Endothelial cell of umbilical vein (primary cell): ENCODE measurements at regions not wholly inside any gene's neighbourhood (a gene's known extent, or its start where the extent isn't known, plus 50 kb on each side); places are given as distances from the start of the nearest gene placed in this dataset.

ENCODE experiments used
- BruUV-seq: library from RNA; stranded (reverse); fragments of 400-500 nt; replicated peaks from 2 replicates; lab custom pipeline; 2021; lab: Mats Ljungman, UMichigan
- CTCF ChIA-PET: fragments of 300-600, 350-600 bp; sonication (Branson Sonifier 250); formaldehyde crosslinking; loops from one replicate; lab custom pipeline; 2021; ENCODE audit warnings: antibody characterized with exemption, inconsistent platforms; lab: Charles Lee
- POLR2A ChIA-PET: fragments of 300-600, 350-600 bp; sonication (Branson Sonifier 250); formaldehyde crosslinking; loops from one replicate; lab custom pipeline; 2021; ENCODE audit warnings: antibody characterized with exemption, inconsistent platforms; lab: Charles Lee
- DNase-seq: peaks from one replicate; pipeline ENCODE4 v3.0.0-alpha.2; 2011; ENCODE audit warnings: low read depth, low spot score
- FAIRE-seq: peaks from 2 replicates; lab custom pipeline; 2011; peaks lifted over from hg19 to GRCh38; lab: Jason Lieb, UNC
- H2AFZ ChIP-seq: 2 replicates; pipeline ENCODE4 v1.6.0; 2012; ENCODE audit warnings: low read depth, low read length, control low read depth, inconsistent platforms
- H3K27ac ChIP-seq: 2 replicates; pipeline ENCODE4 v1.5.1; 2011; ENCODE audit warnings: low read depth, mild to moderate bottlenecking, control low read depth, low read length, moderate library complexity; ENCODE audit not compliant: insufficient read depth
- H3K27me3 ChIP-seq, 2 experiments: 2 replicates each; pipeline versions ENCODE4 v1.6.0 to v1.6.1; 2011; ENCODE audit warnings: low read length in 2 of 2, mixed read lengths in 1 of 2; ENCODE audit not compliant: control insufficient read depth in 2 of 2, insufficient read depth in 2 of 2
- H3K36me3 ChIP-seq, 2 experiments: 2 replicates in 1 of 2; 3 replicates in 1 of 2; pipeline ENCODE4 v1.5.1; 2011; ENCODE audit warnings: low read length in 2 of 2, mild to moderate bottlenecking in 1 of 2, moderate library complexity in 1 of 2; ENCODE audit not compliant: control insufficient read depth in 2 of 2, insufficient read depth in 2 of 2; ENCODE audit errors: extremely low read depth in 1 of 2
- H3K4me1 ChIP-seq: 3 replicates; pipeline ENCODE4 v1.5.1; 2011; ENCODE audit warnings: mild to moderate bottlenecking, low read length; ENCODE audit not compliant: control insufficient read depth, insufficient read depth; ENCODE audit errors: extremely low read depth
- H3K4me2 ChIP-seq: 2 replicates; pipeline ENCODE4 v1.6.1; 2011; ENCODE audit warnings: low read length, control low read depth, mixed read lengths; ENCODE audit not compliant: insufficient read depth
- H3K4me3 ChIP-seq, 3 experiments: fragments of 200-600 bp in 1 of 3; sonication (generic), shearing (Covaris generic) in 1 of 3; replicated peaks in 1 of 3; 2 replicates each; pipeline ENCODE4 v1.5.1; 2011 to 2016; ENCODE audit warnings: control low read depth in 3 of 3, low read length in 3 of 3, mild to moderate bottlenecking in 2 of 3, inconsistent platforms in 1 of 3, low read depth in 1 of 3, moderate library complexity in 1 of 3; ENCODE audit not compliant: insufficient read depth in 1 of 3
- H3K79me2 ChIP-seq: 2 replicates; pipeline ENCODE4 v1.6.0; 2012; ENCODE audit warnings: low read length, inconsistent platforms; ENCODE audit not compliant: control insufficient read depth, insufficient read depth
- H3K9ac ChIP-seq: replicated peaks from 2 replicates; pipeline ENCODE3; 2011; ENCODE audit warnings: low read length, control low read depth; ENCODE audit not compliant: insufficient read depth; ENCODE audit errors: extremely low read depth
- H3K9me1 ChIP-seq: replicated peaks from 3 replicates; pipeline ENCODE4 v1.6.0; 2011; ENCODE audit warnings: mild to moderate bottlenecking, low read length; ENCODE audit not compliant: control insufficient read depth, insufficient read depth; ENCODE audit errors: extremely low read depth
- H3K9me3 ChIP-seq: replicated peaks from 2 replicates; pipeline ENCODE4 v1.5.1; 2012; ENCODE audit warnings: low read length, inconsistent platforms; ENCODE audit not compliant: control insufficient read depth, insufficient read depth
- H4K20me1 ChIP-seq: replicated peaks from 2 replicates; pipeline ENCODE3; 2011; ENCODE audit warnings: mild to moderate bottlenecking, low read length; ENCODE audit not compliant: control insufficient read depth, insufficient read depth; ENCODE audit errors: extremely low read depth
- CTCF ChIP-seq, 2 donors: IDR thresholded peaks; 1 replicate in 1 of 2; 2 replicates in 1 of 2; pipeline ENCODE4 v1.5.1; 2011; ENCODE audit warnings: low read length in 2 of 2, mild to moderate bottlenecking in 2 of 2, moderate library complexity in 2 of 2, control low read depth in 1 of 2, inconsistent platforms in 1 of 2, low read depth in 1 of 2; ENCODE audit not compliant: insufficient read depth in 1 of 2; ENCODE audit errors: extremely low read depth in 1 of 2
- EZH2 ChIP-seq: IDR thresholded peaks from 2 replicates; pipeline ENCODE4 v1.6.1; 2012; ENCODE audit warnings: borderline replicate concordance, low read depth, mild to moderate bottlenecking, moderate library complexity, low read length, inconsistent platforms; ENCODE audit not compliant: severe bottlenecking
- FOS ChIP-seq: IDR thresholded peaks from 2 replicates; pipeline ENCODE4 v1.6.1; 2011; ENCODE audit warnings: mild to moderate bottlenecking, low read length, moderate library complexity, borderline replicate concordance; ENCODE audit not compliant: insufficient read depth
- GATA2 ChIP-seq: IDR thresholded peaks from 2 replicates; pipeline ENCODE4 v1.7.0; 2011; ENCODE audit warnings: low read depth, mild to moderate bottlenecking, moderate library complexity, mixed read lengths, low read length; ENCODE audit not compliant: insufficient read length, insufficient read depth
- JUN ChIP-seq: IDR thresholded peaks from 2 replicates; pipeline ENCODE4 v1.6.1; 2011; ENCODE audit warnings: borderline replicate concordance, low read depth; ENCODE audit not compliant: insufficient read length, insufficient read depth
- MAX ChIP-seq: IDR thresholded peaks from 2 replicates; pipeline ENCODE4 v1.6.1; 2011; ENCODE audit not compliant: insufficient read depth, insufficient read length
- MYC ChIP-seq: IDR thresholded peaks from one replicate; pipeline ENCODE4 v1.6.1; 2011; ENCODE audit warnings: mild to moderate bottlenecking, low read depth, low read length
- POLR2A ChIP-seq: IDR thresholded peaks from 2 replicates; pipeline ENCODE4 v1.6.1; 2012; ENCODE audit warnings: low read depth, mild to moderate bottlenecking, control low read depth, low read length
- POLR2AphosphoS5 ChIP-seq: IDR thresholded peaks from 2 replicates; pipeline ENCODE4 v1.6.1; 2012; ENCODE audit warnings: low read depth, mild to moderate bottlenecking, control low read depth, low read length, moderate library complexity; ENCODE audit not compliant: insufficient read depth
- dilution Hi-C: fragments of 300-500 bp; cut with MboI; formaldehyde crosslinking; loops from one replicate; pipeline ENCODE4 v1.15.0; 2019; ENCODE audit warnings: low sequenced_read_pairs; ENCODE audit not compliant: extremely low pct_ligation_motif_present
- intact Hi-C: fragments of 100-400 bp; cut with micrococcal nuclease; formaldehyde crosslinking; loops from one replicate; pipeline ENCODE4 v1.10.0; 2022

- no peaks in the 10 kb centered on the region for H3K9me3 ChIP-seq
- intact Hi-C loops (no loop called here), dilution Hi-C loops (no loop called here)
- peaks cover 6 to 8% of the 10 kb centered on the region in 2 experiments for H3K27me3 ChIP-seq
- H3K4me2 ChIP-seq = no peak overlapping the region
- POLR2A ChIA-PET = no interaction called here
- H3K9ac ChIP-seq = no peak overlapping the region
- H3K79me2 ChIP-seq = no peaks in the 10 kb centered on the region
- FAIRE-seq = no peak
- no peaks in the 10 kb centered on the region for H3K9me1 ChIP-seq
- H2AFZ ChIP-seq = no peak overlapping the region
- H4K20me1 ChIP-seq = no peaks in the 10 kb centered on the region
- H3K36me3 ChIP-seq = no peaks in the 10 kb centered on the region
- DNase-seq = no peak
- CTCF ChIA-PET = no interaction called here
- no TSS peak for BruUV-seq
- H3K27ac ChIP-seq = no peak overlapping the region
- no peaks in the 10 kb centered on the region for H3K4me1 ChIP-seq
- TF ChIP-seq POLR2A (no peak), CTCF (IDR thresholded peaks at IDR 0.05; ENCODE audit: extremely low read depth in 1 of 2, insufficient read depth in 1 of 2, low read depth in 1 of 2, low read length in 2 of 2) (no peak), EZH2 (no peak), FOS (no peak), MYC (no peak), JUN (no peak), POLR2AphosphoS5 (no peak), GATA2 (no peak), MAX (no peak)
- H3K4me3 ChIP-seq = no peak overlapping the region
Measured at GRCh38 chr4:129172181-129172580, 76.2 kb downstream of the C4orf33 start.
